ENCODE measurements at regions not wholly inside any gene's neighbourhood (a gene's known extent, or its start where the extent isn't known, plus 50 kb on each side); places are given as distances from the start of the nearest gene placed in this dataset.

DNA sequence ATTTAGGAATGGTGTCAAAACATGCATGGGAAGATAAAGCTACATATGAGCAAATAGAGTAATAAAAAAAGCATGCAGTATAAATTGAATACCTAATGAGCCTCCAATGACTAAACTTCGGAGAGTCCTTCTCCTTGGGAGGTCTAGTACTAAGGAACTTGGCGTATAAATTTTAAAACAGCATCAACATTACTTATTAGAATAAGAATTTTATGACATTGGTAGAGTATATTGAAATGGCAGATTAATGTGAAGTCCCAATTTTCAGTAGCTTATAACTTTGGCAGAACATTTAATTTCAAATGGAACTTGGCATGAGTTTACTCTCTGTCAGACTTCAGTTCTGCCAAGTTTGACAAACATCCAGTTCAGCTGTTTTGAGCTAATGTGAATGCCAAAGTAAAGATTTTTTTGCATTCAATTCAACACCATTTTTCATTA is 104.7 kb upstream of the RGS18 start:
- TF ChIP-seq, protein P1, sequence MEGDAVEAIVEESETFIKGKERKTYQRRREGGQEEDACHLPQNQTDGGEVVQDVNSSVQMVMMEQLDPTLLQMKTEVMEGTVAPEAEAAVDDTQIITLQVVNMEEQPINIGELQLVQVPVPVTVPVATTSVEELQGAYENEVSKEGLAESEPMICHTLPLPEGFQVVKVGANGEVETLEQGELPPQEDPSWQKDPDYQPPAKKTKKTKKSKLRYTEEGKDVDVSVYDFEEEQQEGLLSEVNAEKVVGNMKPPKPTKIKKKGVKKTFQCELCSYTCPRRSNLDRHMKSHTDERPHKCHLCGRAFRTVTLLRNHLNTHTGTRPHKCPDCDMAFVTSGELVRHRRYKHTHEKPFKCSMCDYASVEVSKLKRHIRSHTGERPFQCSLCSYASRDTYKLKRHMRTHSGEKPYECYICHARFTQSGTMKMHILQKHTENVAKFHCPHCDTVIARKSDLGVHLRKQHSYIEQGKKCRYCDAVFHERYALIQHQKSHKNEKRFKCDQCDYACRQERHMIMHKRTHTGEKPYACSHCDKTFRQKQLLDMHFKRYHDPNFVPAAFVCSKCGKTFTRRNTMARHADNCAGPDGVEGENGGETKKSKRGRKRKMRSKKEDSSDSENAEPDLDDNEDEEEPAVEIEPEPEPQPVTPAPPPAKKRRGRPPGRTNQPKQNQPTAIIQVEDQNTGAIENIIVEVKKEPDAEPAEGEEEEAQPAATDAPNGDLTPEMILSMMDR (IDR thresholded peaks at IDR 0.05; ENCODE audit: borderline replicate concordance, extremely low read depth, insufficient read depth), result no peak
- H3K9me3 ChIP-seq (ENCODE audit: control insufficient read depth in 2 of 3, insufficient read depth in 1 of 3, low read length in 3 of 3), result no peaks in the 10 kb centered on the region
- H3K4me3 ChIP-seq (ENCODE audit: low read length in 3 of 3), result no peak overlapping the region
- peak in 1 of 5 donors; percentile 25 for DNase-seq
- intact Hi-C loops (cut with DNase I), result no loop called here
- FAIRE-seq, result no peak
- H3K9ac ChIP-seq (ENCODE audit: low read length in 3 of 3), result no peak overlapping the region
- H3K4me1 ChIP-seq (ENCODE audit: control insufficient read depth in 2 of 3, insufficient read depth in 2 of 3, low read depth in 1 of 3, low read length in 3 of 3), result no peaks in the 10 kb centered on the region
- H3K36me3 ChIP-seq (ENCODE audit: control insufficient read depth in 2 of 3, insufficient read depth in 3 of 3, low read length in 3 of 3), result no peaks in the 10 kb centered on the region
- no peaks in the 10 kb centered on the region for H3K27me3 ChIP-seq (ENCODE audit: control insufficient read depth, insufficient read depth, low read length)
- no peak overlapping the region for H3K27ac ChIP-seq (ENCODE audit: low read depth in 2 of 2, low read length in 2 of 2)

DNA sequence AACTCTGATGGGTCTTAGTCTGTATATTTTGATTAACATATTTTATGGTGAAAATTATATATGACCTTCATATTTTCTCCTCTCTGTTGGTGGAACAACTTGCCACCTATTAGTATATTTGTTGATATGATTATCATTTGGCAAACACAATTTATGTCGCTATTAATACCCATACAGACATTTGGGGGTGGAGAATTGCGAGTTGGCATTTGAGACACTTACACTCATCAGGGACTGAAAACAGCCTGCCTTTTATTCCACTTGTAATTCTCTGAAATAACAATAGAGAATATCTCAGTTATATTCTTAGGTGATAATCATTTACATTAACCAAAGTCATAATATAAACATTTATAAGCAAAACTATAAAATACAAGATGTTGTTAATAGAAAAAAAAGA is 100.5 kb upstream of the RGS18 start:
- Histone ChIP-seq H3K4me1 (ENCODE audit: control insufficient read depth in 2 of 3, insufficient read depth in 2 of 3, low read depth in 1 of 3, low read length in 3 of 3) (no peaks in the 10 kb centered on the region), H3K9ac (ENCODE audit: low read length in 3 of 3) (no peak overlapping the region)
- FAIRE-seq, result no peak

DNA sequence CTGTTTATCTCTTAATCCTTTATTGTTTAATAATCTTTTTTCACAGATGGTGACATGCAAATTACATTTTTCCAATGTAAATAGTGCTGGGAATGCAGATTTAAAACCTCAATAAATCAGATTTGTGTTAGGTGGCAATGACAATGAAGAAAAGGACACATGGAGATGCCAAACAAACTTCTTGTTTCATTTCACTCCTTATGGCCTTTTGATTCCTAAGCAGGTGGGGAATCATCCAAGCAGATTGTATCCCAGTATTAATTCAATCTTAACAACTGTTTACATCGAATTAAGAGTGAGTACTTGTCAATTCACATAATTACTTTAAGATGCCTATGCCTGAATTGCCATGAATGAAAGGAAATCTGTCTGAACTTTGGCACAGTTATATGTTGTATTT is 98.9 kb upstream of the RGS18 start:
- Histone ChIP-seq H3K4me3 (ENCODE audit: low read length in 3 of 3) (no peak overlapping the region), H3K27me3 (ENCODE audit: control insufficient read depth, insufficient read depth, low read length) (no peaks in the 10 kb centered on the region), H3K9ac (ENCODE audit: low read length in 3 of 3) (no peak overlapping the region), H3K9me3 (ENCODE audit: control insufficient read depth in 2 of 3, insufficient read depth in 1 of 3, low read length in 3 of 3) (no peaks in the 10 kb centered on the region), H3K36me3 (ENCODE audit: control insufficient read depth in 2 of 3, insufficient read depth in 3 of 3, low read length in 3 of 3) (no peaks in the 10 kb centered on the region), H3K4me1 (ENCODE audit: control insufficient read depth in 2 of 3, insufficient read depth in 2 of 3, low read depth in 1 of 3, low read length in 3 of 3) (no peaks in the 10 kb centered on the region), H3K27ac (ENCODE audit: low read depth in 2 of 2, low read length in 2 of 2) (no peak overlapping the region)
- no peak for FAIRE-seq
- no peak for DNase-seq
- intact Hi-C loops (cut with DNase I), result no loop called here
- TF ChIP-seq, protein P1 (IDR thresholded peaks at IDR 0.05; ENCODE audit: borderline replicate concordance, extremely low read depth, insufficient read depth), result no peak

More for the DNA sequence above, 100.5 kb upstream of the RGS18 start:
- Histone ChIP-seq H3K36me3 (ENCODE audit: control insufficient read depth in 2 of 3, insufficient read depth in 3 of 3, low read length in 3 of 3) (no peaks in the 10 kb centered on the region), H3K9me3 (ENCODE audit: control insufficient read depth in 2 of 3, insufficient read depth in 1 of 3, low read length in 3 of 3) (no peaks in the 10 kb centered on the region), H3K27ac (ENCODE audit: low read depth in 2 of 2, low read length in 2 of 2) (no peak overlapping the region), H3K4me3 (ENCODE audit: low read length in 3 of 3) (no peak overlapping the region), H3K27me3 (ENCODE audit: control insufficient read depth, insufficient read depth, low read length) (no peaks in the 10 kb centered on the region)
- TF ChIP-seq, protein P1 (IDR thresholded peaks at IDR 0.05; ENCODE audit: borderline replicate concordance, extremely low read depth, insufficient read depth), result no peak
- intact Hi-C loops (cut with DNase I), result no loop called here
- DNase-seq, result no peak

DNA sequence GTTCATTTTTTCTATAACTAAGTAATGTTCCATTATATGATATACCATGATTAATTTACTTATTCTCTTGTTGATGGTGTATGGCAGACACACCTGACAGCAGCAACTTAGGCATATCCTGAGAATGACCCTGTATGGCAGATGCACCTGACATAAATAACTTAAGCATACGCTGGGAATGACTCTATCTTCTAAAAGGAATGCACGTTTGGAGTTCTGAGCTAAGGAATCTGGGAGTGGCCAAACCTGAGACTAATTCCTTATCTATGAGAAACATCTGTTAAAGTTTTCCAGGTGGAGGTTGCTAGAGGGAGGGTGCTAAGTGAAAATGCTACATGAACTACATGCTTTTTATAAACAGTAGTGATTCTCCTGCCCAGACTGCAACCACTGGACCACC is 96.7 kb upstream of the RGS18 start:
- DNase-seq (no peak), FAIRE-seq (no peak)
- Histone ChIP-seq H3K4me3 (ENCODE audit: low read length in 3 of 3) (no peak overlapping the region), H3K9me3 (ENCODE audit: control insufficient read depth in 2 of 3, insufficient read depth in 1 of 3, low read length in 3 of 3) (no peaks in the 10 kb centered on the region), H3K27me3 (ENCODE audit: control insufficient read depth, insufficient read depth, low read length) (no peaks in the 10 kb centered on the region), H3K9ac (ENCODE audit: low read length in 3 of 3) (no peak overlapping the region), H3K4me1 (ENCODE audit: control insufficient read depth in 2 of 3, insufficient read depth in 2 of 3, low read depth in 1 of 3, low read length in 3 of 3) (no peaks in the 10 kb centered on the region), H3K27ac (ENCODE audit: low read depth in 2 of 2, low read length in 2 of 2) (no peak overlapping the region), H3K36me3 (ENCODE audit: control insufficient read depth in 2 of 3, insufficient read depth in 3 of 3, low read length in 3 of 3) (no peaks in the 10 kb centered on the region)
- intact Hi-C loops (cut with DNase I), result no loop called here
- TF ChIP-seq, protein P1 (IDR thresholded peaks at IDR 0.05; ENCODE audit: borderline replicate concordance, extremely low read depth, insufficient read depth), result no peak

All from kidney (tissue), 13 donors.